GM12801 (cell line): ENCODE measurements at regions not wholly inside any gene's neighbourhood (a gene's known extent, or its start where the extent isn't known, plus 50 kb on each side); places are given as distances from the start of the nearest gene placed in this dataset.

ENCODE experiments used
- TF ChIP-seq, protein P1 (sequence below): IDR thresholded peaks from one replicate; pipeline ENCODE4 v1.5.1; 2011; ENCODE audit warnings: control low read depth; ENCODE audit not compliant: insufficient read length; ENCODE audit errors: extremely low read depth

DNA sequence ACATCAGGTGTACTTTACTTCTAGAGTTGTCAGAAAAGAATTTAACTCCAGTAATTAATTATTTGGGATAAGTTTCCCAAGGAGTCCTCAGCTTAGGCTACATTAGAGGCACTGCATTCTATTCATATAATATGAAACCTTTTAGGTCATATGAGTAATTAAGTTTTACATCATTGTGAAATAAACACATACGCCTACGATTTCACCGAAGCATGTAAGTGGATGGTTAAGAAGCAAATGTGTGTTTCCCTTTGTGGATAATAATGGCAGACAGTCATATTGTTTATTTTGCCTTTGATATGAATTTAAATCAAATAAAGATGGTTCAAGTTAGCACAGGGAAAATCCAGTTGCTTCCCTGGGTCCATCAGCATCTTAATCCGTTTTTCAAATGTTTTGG is 535.9 kb upstream of the ATP11B start:
- TF ChIP-seq, protein P1, sequence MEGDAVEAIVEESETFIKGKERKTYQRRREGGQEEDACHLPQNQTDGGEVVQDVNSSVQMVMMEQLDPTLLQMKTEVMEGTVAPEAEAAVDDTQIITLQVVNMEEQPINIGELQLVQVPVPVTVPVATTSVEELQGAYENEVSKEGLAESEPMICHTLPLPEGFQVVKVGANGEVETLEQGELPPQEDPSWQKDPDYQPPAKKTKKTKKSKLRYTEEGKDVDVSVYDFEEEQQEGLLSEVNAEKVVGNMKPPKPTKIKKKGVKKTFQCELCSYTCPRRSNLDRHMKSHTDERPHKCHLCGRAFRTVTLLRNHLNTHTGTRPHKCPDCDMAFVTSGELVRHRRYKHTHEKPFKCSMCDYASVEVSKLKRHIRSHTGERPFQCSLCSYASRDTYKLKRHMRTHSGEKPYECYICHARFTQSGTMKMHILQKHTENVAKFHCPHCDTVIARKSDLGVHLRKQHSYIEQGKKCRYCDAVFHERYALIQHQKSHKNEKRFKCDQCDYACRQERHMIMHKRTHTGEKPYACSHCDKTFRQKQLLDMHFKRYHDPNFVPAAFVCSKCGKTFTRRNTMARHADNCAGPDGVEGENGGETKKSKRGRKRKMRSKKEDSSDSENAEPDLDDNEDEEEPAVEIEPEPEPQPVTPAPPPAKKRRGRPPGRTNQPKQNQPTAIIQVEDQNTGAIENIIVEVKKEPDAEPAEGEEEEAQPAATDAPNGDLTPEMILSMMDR = no peak

DNA sequence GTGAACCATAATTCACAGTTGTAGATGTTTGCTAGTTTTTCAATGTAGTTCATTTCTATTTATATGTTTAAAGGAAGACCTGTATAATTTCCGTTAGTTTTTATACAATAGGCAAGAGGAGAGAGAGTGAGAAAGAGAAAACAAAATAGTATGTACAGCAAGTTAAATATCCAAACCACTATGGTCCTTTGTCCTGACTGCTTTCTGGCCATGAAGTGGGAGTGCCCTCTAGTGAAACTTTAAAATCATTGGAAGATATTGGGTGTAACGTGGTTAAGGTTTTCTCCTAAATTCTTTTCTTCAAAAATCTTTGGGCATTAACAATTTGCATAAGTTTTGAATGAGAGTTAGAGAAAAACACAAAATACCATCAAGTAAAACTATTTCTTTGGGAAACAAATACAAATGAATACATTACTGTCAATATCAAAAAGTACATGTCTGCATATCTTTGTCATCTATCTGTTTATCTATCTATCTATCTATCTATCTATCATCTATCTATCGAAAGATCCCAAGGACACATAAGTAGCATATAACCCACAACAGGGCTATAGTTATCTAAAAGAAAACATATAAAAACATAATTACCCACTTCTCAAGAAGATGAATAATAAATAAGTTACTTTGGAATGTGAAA is 534.6 kb upstream of the ATP11B start:
- TF ChIP-seq, protein P1 = no peak

DNA sequence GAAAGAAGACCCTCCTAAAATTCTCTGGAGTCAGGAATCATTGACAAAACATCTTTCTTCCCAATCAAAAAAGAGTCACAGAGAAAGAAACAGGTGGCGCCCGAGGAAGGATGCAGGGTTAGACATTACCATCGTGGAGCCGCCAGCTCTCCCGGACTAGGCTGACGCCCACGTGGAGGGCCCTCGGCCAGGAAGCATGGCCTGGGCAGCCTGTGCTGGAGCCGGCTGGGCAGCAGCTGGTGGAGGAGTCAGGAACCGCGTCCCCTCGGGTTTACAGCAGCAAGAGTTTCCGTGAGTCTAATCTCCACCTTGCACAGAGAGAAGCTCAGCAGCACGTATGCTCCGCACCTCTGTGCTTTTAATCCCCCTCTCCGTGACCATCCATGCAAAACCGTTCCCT is 533.7 kb upstream of the ATP11B start:
- TF ChIP-seq, protein P1 = no peak

DNA sequence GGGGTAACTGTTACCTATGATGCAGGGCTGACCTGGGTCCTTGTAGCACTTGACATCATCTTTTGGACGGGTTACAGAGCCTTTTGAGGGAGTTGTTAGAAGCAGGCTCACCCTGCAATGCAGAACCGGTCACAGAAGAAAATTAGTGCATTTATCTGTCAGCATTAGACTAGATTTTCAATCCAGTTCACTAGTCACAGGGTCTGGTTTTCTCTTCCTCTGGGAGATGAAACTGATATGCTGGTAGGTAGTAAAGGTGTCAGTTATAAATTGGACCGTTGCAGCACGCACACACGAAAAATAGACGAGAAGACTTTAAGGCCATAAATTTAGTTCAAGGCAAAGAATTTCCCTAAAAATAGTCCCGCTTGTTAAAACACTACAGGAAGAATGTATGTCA is 532.3 kb upstream of the ATP11B start:
- TF ChIP-seq, protein P1 = no peak

DNA sequence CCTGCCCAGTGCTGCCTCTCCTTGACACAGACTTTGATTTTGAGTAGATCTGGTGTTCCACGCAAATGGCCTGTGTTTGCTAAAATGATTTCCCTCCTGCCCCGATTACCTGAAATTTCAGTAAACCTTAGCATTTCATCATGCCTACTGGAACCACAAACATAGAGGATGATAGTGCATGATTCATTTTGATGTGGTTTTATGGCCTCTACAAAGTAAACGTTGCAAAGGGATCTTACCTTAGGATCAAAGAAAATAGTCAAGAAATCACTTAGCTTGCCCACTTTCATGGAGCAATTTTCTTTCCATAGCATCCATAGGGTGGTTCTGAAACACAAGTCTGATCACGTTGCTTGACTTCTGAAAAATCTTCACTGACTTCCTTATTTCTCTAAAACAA is 524.6 kb upstream of the ATP11B start:
- TF ChIP-seq, protein P1 = no peak

DNA sequence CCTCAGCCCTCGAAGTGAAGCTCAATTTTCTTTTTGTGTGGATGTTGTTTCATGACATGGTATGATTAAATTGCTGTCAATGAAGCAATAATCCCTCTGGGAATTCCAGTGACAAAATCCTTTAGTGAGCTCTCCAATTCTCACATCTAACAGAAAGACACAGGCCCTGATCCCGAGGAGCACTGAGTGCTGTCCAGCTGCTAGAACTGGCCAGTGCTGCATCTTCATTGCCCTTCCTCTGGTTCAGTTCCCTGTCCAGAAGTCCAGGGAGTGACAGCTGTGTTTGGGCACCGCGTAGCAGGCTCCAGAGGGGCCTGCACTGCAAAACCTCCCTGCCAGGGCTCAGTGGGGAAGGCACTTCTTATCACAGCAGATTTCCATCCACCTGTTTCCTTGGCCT is 516.8 kb upstream of the ATP11B start:
- TF ChIP-seq, protein P1 = no peak

DNA sequence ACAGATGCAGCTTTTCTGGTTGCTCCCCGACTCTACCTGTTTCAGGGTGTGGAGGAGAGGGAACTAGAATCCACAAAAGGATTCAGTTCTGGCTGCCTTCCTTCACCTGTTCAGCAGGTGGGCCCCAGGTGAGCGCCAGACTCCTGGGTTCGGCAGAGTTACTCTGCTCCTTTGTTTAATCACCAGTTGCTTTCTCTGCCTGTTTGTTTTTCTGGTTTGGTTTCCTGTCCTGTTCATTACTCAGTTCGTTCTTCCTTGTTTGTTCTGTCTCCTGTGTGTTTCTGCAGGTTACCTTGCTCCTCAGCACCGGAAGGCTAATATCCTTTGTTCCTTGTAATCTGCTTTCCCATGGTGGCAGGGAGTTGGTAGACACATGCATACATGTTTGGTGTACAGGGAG is 508.5 kb upstream of the ATP11B start:
- TF ChIP-seq, protein P1 = no peak
